Esophagus muscularis mucosa (tissue), 4 donors: ENCODE measurements at regions not wholly inside any gene's neighbourhood (a gene's known extent, or its start where the extent isn't known, plus 50 kb on each side); places are given as distances from the start of the nearest gene placed in this dataset.
"Not testable (repeated sequence)": the region's sequence is repeated elsewhere in the genome, so short reads cannot be mapped to it uniquely, and the experiment has no call there.

Experiments used
- EP300 ChIP-seq: sonication (generic); formaldehyde crosslinking; IDR thresholded peaks from one replicate; pipeline ENCODE4 v1.6.1; 2017; ENCODE audit warnings: antibody characterized with exemption
- POLR2A ChIP-seq: fragments of 450-650 bp; IDR thresholded peaks from one replicate; pipeline ENCODE4 v1.6.1; 2017; ENCODE audit warnings: antibody characterized with exemption, moderate library complexity, mild to moderate bottlenecking, low read depth
- POLR2AphosphoS5 ChIP-seq, 2 donors: sonication (generic); formaldehyde crosslinking; IDR thresholded peaks; one replicate each; pipeline ENCODE4 v1.6.1; 2017; ENCODE audit warnings: antibody characterized with exemption in 2 of 2
- TF ChIP-seq, protein P1 (sequence below), 3 experiments: fragments of 200-600 bp in 2 of 3; fragments of 450-650 bp in 1 of 3; sonication (generic) in 2 of 3; IDR thresholded peaks; one replicate each; pipeline ENCODE4 v1.5.1; 2017 to 2019; ENCODE audit warnings: antibody characterized with exemption in 3 of 3, mild to moderate bottlenecking in 2 of 3, moderate library complexity in 1 of 3

DNA sequence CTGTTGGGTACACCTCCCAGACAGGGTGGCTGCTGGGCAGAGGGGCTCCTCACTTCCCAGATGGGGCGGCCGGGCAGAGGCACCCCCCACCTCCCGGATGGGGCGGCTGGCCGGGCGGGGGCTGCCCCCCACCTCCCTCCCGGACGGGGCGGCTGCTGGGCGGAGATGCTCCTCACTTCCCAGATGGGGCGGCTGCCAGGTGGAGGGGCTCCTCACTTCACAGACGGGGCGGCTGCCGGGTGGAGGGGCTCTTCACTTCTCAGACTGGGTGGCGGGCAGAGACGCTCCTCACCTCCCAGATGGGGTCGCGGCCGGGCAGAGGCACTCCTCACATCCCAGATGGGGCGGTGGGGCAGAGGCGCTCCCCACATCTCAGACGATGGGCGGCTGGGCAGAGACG is 999.3 kb upstream of the CITED2 start:
- not testable (repeated sequence) for TF ChIP-seq POLR2A; POLR2AphosphoS5 (IDR thresholded peaks at IDR 0.05); EP300
- TF ChIP-seq, protein P1, sequence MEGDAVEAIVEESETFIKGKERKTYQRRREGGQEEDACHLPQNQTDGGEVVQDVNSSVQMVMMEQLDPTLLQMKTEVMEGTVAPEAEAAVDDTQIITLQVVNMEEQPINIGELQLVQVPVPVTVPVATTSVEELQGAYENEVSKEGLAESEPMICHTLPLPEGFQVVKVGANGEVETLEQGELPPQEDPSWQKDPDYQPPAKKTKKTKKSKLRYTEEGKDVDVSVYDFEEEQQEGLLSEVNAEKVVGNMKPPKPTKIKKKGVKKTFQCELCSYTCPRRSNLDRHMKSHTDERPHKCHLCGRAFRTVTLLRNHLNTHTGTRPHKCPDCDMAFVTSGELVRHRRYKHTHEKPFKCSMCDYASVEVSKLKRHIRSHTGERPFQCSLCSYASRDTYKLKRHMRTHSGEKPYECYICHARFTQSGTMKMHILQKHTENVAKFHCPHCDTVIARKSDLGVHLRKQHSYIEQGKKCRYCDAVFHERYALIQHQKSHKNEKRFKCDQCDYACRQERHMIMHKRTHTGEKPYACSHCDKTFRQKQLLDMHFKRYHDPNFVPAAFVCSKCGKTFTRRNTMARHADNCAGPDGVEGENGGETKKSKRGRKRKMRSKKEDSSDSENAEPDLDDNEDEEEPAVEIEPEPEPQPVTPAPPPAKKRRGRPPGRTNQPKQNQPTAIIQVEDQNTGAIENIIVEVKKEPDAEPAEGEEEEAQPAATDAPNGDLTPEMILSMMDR (IDR thresholded peaks at IDR 0.05), result not testable (repeated sequence)
